ENCODE measurements at regions not wholly inside any gene's neighbourhood (a gene's known extent, or its start where the extent isn't known, plus 50 kb on each side); places are given as distances from the start of the nearest gene placed in this dataset.

- peaks cover 2% of the 10 kb centered on the region for H3K27me3 ChIP-seq (ENCODE audit: control insufficient read depth, insufficient read depth, low read length)
- ChIA-PET POLR2A (no interaction called here), CTCF (no interaction called here)
- no peak for DNase-seq (ENCODE audit: low read depth, low spot score)
- H3K27ac ChIP-seq (ENCODE audit: low read depth, low read length), result no peak overlapping the region
- H3K4me3 ChIP-seq (ENCODE audit: low read depth, low read length), result no peak overlapping the region
- no peaks in the 10 kb centered on the region for H3K9me3 ChIP-seq (ENCODE audit: control insufficient read depth, insufficient read depth, low read length)
- no peak for TF ChIP-seq CTCF (IDR thresholded peaks at IDR 0.05; ENCODE audit: low read depth, low read length)
Measured at GRCh38 chr20:57968120-57968519, 258.3 kb upstream of the PMEPA1 start.

GRCh38 chr20:57967364-57967763, 257.5 kb upstream of the PMEPA1 start:
- Histone ChIP-seq H3K27ac (ENCODE audit: low read depth, low read length) (no peak overlapping the region), H3K9me3 (ENCODE audit: control insufficient read depth, insufficient read depth, low read length) (no peaks in the 10 kb centered on the region), H3K27me3 (ENCODE audit: control insufficient read depth, insufficient read depth, low read length) (peaks cover 2% of the 10 kb centered on the region), H3K4me3 (ENCODE audit: low read depth, low read length) (no peak overlapping the region)
- ChIA-PET POLR2A (no interaction called here), CTCF (no interaction called here)
- no peak for TF ChIP-seq CTCF (IDR thresholded peaks at IDR 0.05; ENCODE audit: low read depth, low read length)
- no peak for DNase-seq (ENCODE audit: low read depth, low spot score)

GRCh38 chr20:57966620-57967019, 256.8 kb upstream of the PMEPA1 start:
- peaks cover 2% of the 10 kb centered on the region for H3K27me3 ChIP-seq (ENCODE audit: control insufficient read depth, insufficient read depth, low read length)
- ChIA-PET POLR2A (no interaction called here), CTCF (no interaction called here)
- no peak overlapping the region for H3K27ac ChIP-seq (ENCODE audit: low read depth, low read length)
- DNase-seq (ENCODE audit: low read depth, low spot score), result no peak
- H3K9me3 ChIP-seq (ENCODE audit: control insufficient read depth, insufficient read depth, low read length), result no peaks in the 10 kb centered on the region
- no peak overlapping the region for H3K4me3 ChIP-seq (ENCODE audit: low read depth, low read length)
- TF ChIP-seq CTCF (IDR thresholded peaks at IDR 0.05; ENCODE audit: low read depth, low read length), result no peak

- no peak overlapping the region for H3K27ac ChIP-seq (ENCODE audit: low read depth, low read length)
- DNase-seq (ENCODE audit: low read depth, low spot score), result no peak
- CTCF ChIA-PET, result no interaction called here
- no peaks in the 10 kb centered on the region for H3K9me3 ChIP-seq (ENCODE audit: control insufficient read depth, insufficient read depth, low read length)
- no peak overlapping the region for H3K4me3 ChIP-seq (ENCODE audit: low read depth, low read length)
- no peak for TF ChIP-seq CTCF (IDR thresholded peaks at IDR 0.05; ENCODE audit: low read depth, low read length)
- peaks cover 2% of the 10 kb centered on the region for H3K27me3 ChIP-seq (ENCODE audit: control insufficient read depth, insufficient read depth, low read length)
- POLR2A ChIA-PET, result no interaction called here
Measured at GRCh38 chr20:57965441-57965840, 255.6 kb upstream of the PMEPA1 start.

- DNase-seq (ENCODE audit: low read depth, low spot score), result no peak
- Histone ChIP-seq H3K4me3 (ENCODE audit: low read depth, low read length) (no peak overlapping the region), H3K27ac (ENCODE audit: low read depth, low read length) (no peak overlapping the region), H3K9me3 (ENCODE audit: control insufficient read depth, insufficient read depth, low read length) (no peaks in the 10 kb centered on the region), H3K27me3 (ENCODE audit: control insufficient read depth, insufficient read depth, low read length) (peaks cover 3% of the 10 kb centered on the region)
- ChIA-PET CTCF (no interaction called here), POLR2A (no interaction called here)
- no peak for TF ChIP-seq CTCF (IDR thresholded peaks at IDR 0.05; ENCODE audit: low read depth, low read length)
Measured at GRCh38 chr20:57964011-57964862, 254.4 kb upstream of the PMEPA1 start.

Measured in AG04450 (cell line).